ENCODE measurements at regions not wholly inside any gene's neighbourhood (a gene's known extent, or its start where the extent isn't known, plus 50 kb on each side); places are given as distances from the start of the nearest gene placed in this dataset.

GRCh38 chr13:37479916-37480315 is 118.7 kb downstream of the POSTN start (continued):
- TF ChIP-seq PBX3 (IDR thresholded peaks at IDR 0.05) (no peak), JUNB (IDR thresholded peaks at IDR 0.05) (no peak), HDAC2 (IDR thresholded peaks at IDR 0.05) (no peak), FOSB (CRISPR knock-in tag; IDR thresholded peaks at IDR 0.05) (no peak), POLR2A (IDR thresholded peaks at IDR 0.05; ENCODE audit: low read length) (no peak)

DNA sequence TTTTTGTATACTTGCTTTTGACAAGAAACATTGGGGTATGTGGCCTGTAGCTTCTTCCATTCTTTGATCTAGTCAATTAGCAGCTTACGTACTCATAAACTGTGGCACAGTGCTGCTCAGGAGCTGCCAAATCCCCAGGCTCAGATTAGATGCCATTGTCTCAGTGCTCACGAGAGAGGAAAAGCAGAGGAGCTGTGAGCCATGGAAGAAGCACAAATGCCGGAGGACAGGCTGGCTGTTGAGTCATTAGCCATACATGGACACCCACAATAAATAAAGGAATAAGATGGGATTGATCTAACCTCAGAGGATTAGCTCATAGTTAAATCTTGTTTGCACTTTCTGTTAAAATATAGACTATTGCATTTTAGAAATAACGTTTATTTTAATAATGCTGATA is 121.7 kb downstream of the POSTN start:
- TF ChIP-seq FOSL2 (IDR thresholded peaks at IDR 0.05): no peak
- no peak for TF ChIP-seq FOSL2 (CRISPR knock-in tag; IDR thresholded peaks at IDR 0.05)
- no peak for TF ChIP-seq TP53 (CRISPR knock-in tag; IDR thresholded peaks at IDR 0.05)
- TF ChIP-seq FOSB (CRISPR knock-in tag; IDR thresholded peaks at IDR 0.05): no peak
- no peak for TF ChIP-seq HOXB5 (CRISPR knock-in tag; IDR thresholded peaks at IDR 0.05)
- TF ChIP-seq, protein P1, sequence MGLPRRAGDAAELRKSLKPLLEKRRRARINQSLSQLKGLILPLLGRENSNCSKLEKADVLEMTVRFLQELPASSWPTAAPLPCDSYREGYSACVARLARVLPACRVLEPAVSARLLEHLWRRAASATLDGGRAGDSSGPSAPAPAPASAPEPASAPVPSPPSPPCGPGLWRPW (IDR thresholded peaks at IDR 0.05): no peak
- TF ChIP-seq MYC (IDR thresholded peaks at IDR 0.05; ENCODE audit: borderline replicate concordance, low read length): no peak
- no peak for TF ChIP-seq RAD21 (conservative IDR thresholded peaks at IDR 0.05 in 1 of 2, IDR thresholded peaks at IDR 0.05 in 1 of 2)
- TF ChIP-seq BCL3 (IDR thresholded peaks at IDR 0.05): no peak
- TF ChIP-seq KDM1A (IDR thresholded peaks at IDR 0.05; ENCODE audit: low read depth): no peak
- no peak for TF ChIP-seq JUN (IDR thresholded peaks at IDR 0.05)
- 15% methylated on average over 4 of the region's 4 CpGs for WGBS (ENCODE audit: missing lambda C conversion rate)
- ChIA-PET CTCF (no interaction called here), POLR2A (no interaction called here)
- H3K4me2 ChIP-seq: no peak overlapping the region
- FAIRE-seq (no peak), DNase-seq (ENCODE audit: low read depth in 1 of 2, low spot score in 1 of 2) (no peak), ATAC-seq (no peak)
- H3K27ac ChIP-seq: no peak overlapping the region
- no peak overlapping the region for H3K4me3 ChIP-seq
- no peaks in the 10 kb centered on the region for H3K4me1 ChIP-seq
- H3K9me3 ChIP-seq: no peaks in the 10 kb centered on the region

- Histone ChIP-seq H3K4me1 (no peaks in the 10 kb centered on the region), H3K27ac (no peak overlapping the region), H3K9me3 (no peaks in the 10 kb centered on the region), H3K4me3 (no peak overlapping the region), H3K4me2 (no peak overlapping the region)
- WGBS (ENCODE audit: missing lambda C conversion rate): 0% methylated on average over 1 of the region's 1 CpG
- CTCF ChIA-PET: no interaction called here
- TF ChIP-seq EP300 (IDR thresholded peaks at IDR 0.05): no peak
- TF ChIP-seq EHMT2 (IDR thresholded peaks at IDR 0.05; ENCODE audit: low read depth): no peak
- TF ChIP-seq MAFK (IDR thresholded peaks at IDR 0.05; ENCODE audit: partially characterized antibody): no peak
- TF ChIP-seq PHF8 (IDR thresholded peaks at IDR 0.05; ENCODE audit: borderline replicate concordance, low read depth): no peak
- TF ChIP-seq E2F6 (IDR thresholded peaks at IDR 0.05; ENCODE audit: borderline replicate concordance, low read depth): no peak
- no peak for TF ChIP-seq NPAS2 (CRISPR knock-in tag; IDR thresholded peaks at IDR 0.05; ENCODE audit: borderline replicate concordance)
- TF ChIP-seq JUNB (IDR thresholded peaks at IDR 0.05): no peak
- no peak for TF ChIP-seq MYC (IDR thresholded peaks at IDR 0.05; ENCODE audit: borderline replicate concordance, low read length)
- TF ChIP-seq TP53 (CRISPR knock-in tag; IDR thresholded peaks at IDR 0.05): no peak
- TF ChIP-seq CHD2 (IDR thresholded peaks at IDR 0.05; ENCODE audit: low read length, partially characterized antibody): no peak
- TF ChIP-seq FOXS1 (CRISPR knock-in tag; IDR thresholded peaks at IDR 0.05): no peak
- no peak for TF ChIP-seq JUN (IDR thresholded peaks at IDR 0.05)
- TF ChIP-seq, protein P1 (IDR thresholded peaks at IDR 0.05): no peak
- no peak for TF ChIP-seq BHLHE40 (IDR thresholded peaks at IDR 0.05; ENCODE audit: low read depth, low read length)
- no peak for TF ChIP-seq KDM5A (IDR thresholded peaks at IDR 0.05)
- TF ChIP-seq HEYL (CRISPR knock-in tag; IDR thresholded peaks at IDR 0.05): no peak
- no peak for FAIRE-seq
- ATAC-seq: no peak
- POLR2A ChIA-PET: no interaction called here
- no peak for DNase-seq (ENCODE audit: low read depth in 1 of 2, low spot score in 1 of 2)
Measured at GRCh38 chr13:37475966-37476365, 122.6 kb downstream of the POSTN start.
